Uterus (tissue), 3 donors: ENCODE measurements at regions not wholly inside any gene's neighbourhood (a gene's known extent, or its start where the extent isn't known, plus 50 kb on each side); places are given as distances from the start of the nearest gene placed in this dataset.
"Not testable (repeated sequence)": the region's sequence is repeated elsewhere in the genome, so short reads cannot be mapped to it uniquely, and the experiment has no call there.

Experiments
- DNase-seq, 2 donors: peaks; one replicate each; pipeline ENCODE4 v3.0.0-alpha.2; 2019 to 2020
- H3K27ac ChIP-seq, 2 donors: fragments of 200-600 bp; sonication (generic); 1 replicate in 1 of 2; 2 replicates in 1 of 2; pipeline ENCODE4 v1.5.1; 2016 to 2018
- H3K27me3 ChIP-seq, 2 donors: fragments of 200-600 bp; sonication (generic); one replicate each; pipeline ENCODE4 v1.5.1; 2018 to 2019; ENCODE audit warnings: control low read depth in 1 of 2
- H3K36me3 ChIP-seq, 2 donors: fragments of 200-600 bp; sonication (generic); one replicate each; pipeline ENCODE4 v1.5.1; 2019; ENCODE audit warnings: control low read depth in 1 of 2
- H3K4me1 ChIP-seq, 2 donors: fragments of 200-600 bp; sonication (generic); one replicate each; pipeline ENCODE4 v1.5.1; 2018 to 2019; ENCODE audit warnings: control low read depth in 1 of 2
- H3K4me3 ChIP-seq, 2 donors: fragments of 200-600 bp; sonication (generic); 1 replicate in 1 of 2; 2 replicates in 1 of 2; pipeline ENCODE4 v1.5.1; 2018 to 2019; ENCODE audit warnings: mild to moderate bottlenecking in 1 of 2
- H3K9me3 ChIP-seq, 2 donors: fragments of 200-600 bp; sonication (generic); one replicate each; pipeline ENCODE4 v1.5.1; 2019; ENCODE audit warnings: control low read depth in 1 of 2
- CTCF ChIP-seq, 4 experiments: fragments of 200-600 bp in 2 of 4; fragments of 450-650 bp in 2 of 4; sonication (generic) in 2 of 4; IDR thresholded peaks; one replicate each; pipeline ENCODE4 v1.5.1; 2016 to 2019; ENCODE audit warnings: antibody characterized with exemption in 4 of 4, mild to moderate bottlenecking in 2 of 4, moderate library complexity in 1 of 4
- POLR2A ChIP-seq, 2 donors: fragments of 450-650 bp; IDR thresholded peaks; one replicate each; pipeline ENCODE4 v1.6.1; 2016; ENCODE audit warnings: antibody characterized with exemption in 2 of 2, mild to moderate bottlenecking in 1 of 2, moderate library complexity in 1 of 2
- intact Hi-C: fragments of 100-400 bp; cut with DNase I; formaldehyde crosslinking; loops from one replicate; pipeline ENCODE4 v1.15.1; 2023; ENCODE audit warnings: low total_unique reads
- donor health status: DM: yes; HTN: yes; CAD: no.

- peak overlapping the region in 1 of 2 donors; percentile 42 for H3K27ac ChIP-seq
These were observed 74.1 kb upstream of the MITF start for GRCh38 chr3:69665026-69665737.

GRCh38 chr3:69660631-69661030, 78.6 kb upstream of the MITF start:
- H3K9me3 ChIP-seq: no peaks in the 10 kb centered on the region
- intact Hi-C loops: no loop called here
- TF ChIP-seq CTCF (IDR thresholded peaks at IDR 0.05) (no peak), POLR2A (IDR thresholded peaks at IDR 0.05) (no peak)
- H3K27me3 ChIP-seq: no peaks in the 10 kb centered on the region
- H3K27ac ChIP-seq: no peak overlapping the region
- H3K4me1 ChIP-seq: no peaks in the 10 kb centered on the region
- no peaks in the 10 kb centered on the region for H3K36me3 ChIP-seq
- H3K4me3 ChIP-seq: no peak overlapping the region
- no peak for DNase-seq

More at GRCh38 chr3:69665026-69665737, 74.1 kb upstream of the MITF start:
- H3K4me1 ChIP-seq: no peaks in the 10 kb centered on the region
- no peaks in the 10 kb centered on the region for H3K27me3 ChIP-seq
- no peaks in the 10 kb centered on the region for H3K9me3 ChIP-seq
- H3K36me3 ChIP-seq: no peaks in the 10 kb centered on the region
- intact Hi-C loops: no loop called here
- TF ChIP-seq CTCF (IDR thresholded peaks at IDR 0.05): no peak
- no peak for TF ChIP-seq POLR2A (IDR thresholded peaks at IDR 0.05)
- H3K4me3 ChIP-seq: no peak overlapping the region
- peak in 1 of 2 donors; percentile 54 for DNase-seq

- intact Hi-C loops: no loop called here
These were observed 79.9 kb upstream of the MITF start for GRCh38 chr3:69659180-69659910.

GRCh38 chr3:69658514-69659140, 80.6 kb upstream of the MITF start:
- H3K27ac ChIP-seq: no peak overlapping the region
- intact Hi-C loops: no loop called here
- H3K4me3 ChIP-seq: no peak overlapping the region
- H3K27me3 ChIP-seq: no peaks in the 10 kb centered on the region
- H3K36me3 ChIP-seq: no peaks in the 10 kb centered on the region
- no peak for TF ChIP-seq CTCF (IDR thresholded peaks at IDR 0.05)
- TF ChIP-seq POLR2A (IDR thresholded peaks at IDR 0.05): no peak
- no peaks in the 10 kb centered on the region for H3K4me1 ChIP-seq
- H3K9me3 ChIP-seq: no peaks in the 10 kb centered on the region
- DNase-seq: no peak

More at GRCh38 chr3:69659180-69659910, 79.9 kb upstream of the MITF start:
- H3K4me1 ChIP-seq: no peaks in the 10 kb centered on the region
- no peaks in the 10 kb centered on the region for H3K36me3 ChIP-seq
- H3K4me3 ChIP-seq: no peak overlapping the region
- no peaks in the 10 kb centered on the region for H3K9me3 ChIP-seq
- H3K27me3 ChIP-seq: no peaks in the 10 kb centered on the region
- no peak for DNase-seq
- H3K27ac ChIP-seq: no peak overlapping the region
- no peak for TF ChIP-seq POLR2A (IDR thresholded peaks at IDR 0.05)
- no peak for TF ChIP-seq CTCF (IDR thresholded peaks at IDR 0.05)

- H3K27me3 ChIP-seq, DNase-seq, H3K9me3 ChIP-seq, H3K36me3 ChIP-seq, intact Hi-C loops, H3K4me3 ChIP-seq, H3K4me1 ChIP-seq, H3K27ac ChIP-seq: not testable (repeated sequence)
These were observed 82.2 kb upstream of the MITF start for GRCh38 chr3:69657030-69657429.
